H1 (cell line): ENCODE measurements at regions not wholly inside any gene's neighbourhood (a gene's known extent, or its start where the extent isn't known, plus 50 kb on each side); places are given as distances from the start of the nearest gene placed in this dataset.

Experiments
- RFX5 ChIP-seq: IDR thresholded peaks from 2 replicates; pipeline ENCODE4 v1.6.1; 2011; ENCODE audit warnings: low read depth, low read length, improper control_type of control experiment, borderline replicate concordance
- TF ChIP-seq, protein P1 (sequence below): fragments of 300-600 bp; sonication (generic); IDR thresholded peaks from 2 replicates; pipeline ENCODE4 v1.7.1; 2012; ENCODE audit warnings: low read length, moderate library complexity, mild to moderate bottlenecking, inconsistent platforms; ENCODE audit not compliant: insufficient replicate concordance

DNA sequence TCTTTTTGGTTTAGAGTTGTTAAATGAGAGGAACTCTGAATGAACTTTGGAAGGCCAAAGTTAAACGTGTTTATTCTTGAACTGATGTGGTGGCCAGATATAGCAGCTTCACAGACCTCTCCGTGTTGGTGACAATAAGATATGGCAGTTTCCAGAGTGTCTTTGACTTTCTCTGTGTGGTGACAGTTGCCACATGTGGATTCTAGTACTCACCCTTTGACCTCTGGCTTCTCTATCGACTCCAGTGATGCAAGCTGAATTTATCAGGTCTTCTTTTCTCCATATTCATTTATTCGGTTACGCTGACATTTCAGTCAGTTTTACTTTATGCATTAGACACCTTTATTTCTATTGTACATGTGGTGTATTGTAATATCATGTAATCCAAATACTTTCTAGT, 1469.5 kb downstream of the SLITRK1 start (continued):
- TF ChIP-seq, protein P1, sequence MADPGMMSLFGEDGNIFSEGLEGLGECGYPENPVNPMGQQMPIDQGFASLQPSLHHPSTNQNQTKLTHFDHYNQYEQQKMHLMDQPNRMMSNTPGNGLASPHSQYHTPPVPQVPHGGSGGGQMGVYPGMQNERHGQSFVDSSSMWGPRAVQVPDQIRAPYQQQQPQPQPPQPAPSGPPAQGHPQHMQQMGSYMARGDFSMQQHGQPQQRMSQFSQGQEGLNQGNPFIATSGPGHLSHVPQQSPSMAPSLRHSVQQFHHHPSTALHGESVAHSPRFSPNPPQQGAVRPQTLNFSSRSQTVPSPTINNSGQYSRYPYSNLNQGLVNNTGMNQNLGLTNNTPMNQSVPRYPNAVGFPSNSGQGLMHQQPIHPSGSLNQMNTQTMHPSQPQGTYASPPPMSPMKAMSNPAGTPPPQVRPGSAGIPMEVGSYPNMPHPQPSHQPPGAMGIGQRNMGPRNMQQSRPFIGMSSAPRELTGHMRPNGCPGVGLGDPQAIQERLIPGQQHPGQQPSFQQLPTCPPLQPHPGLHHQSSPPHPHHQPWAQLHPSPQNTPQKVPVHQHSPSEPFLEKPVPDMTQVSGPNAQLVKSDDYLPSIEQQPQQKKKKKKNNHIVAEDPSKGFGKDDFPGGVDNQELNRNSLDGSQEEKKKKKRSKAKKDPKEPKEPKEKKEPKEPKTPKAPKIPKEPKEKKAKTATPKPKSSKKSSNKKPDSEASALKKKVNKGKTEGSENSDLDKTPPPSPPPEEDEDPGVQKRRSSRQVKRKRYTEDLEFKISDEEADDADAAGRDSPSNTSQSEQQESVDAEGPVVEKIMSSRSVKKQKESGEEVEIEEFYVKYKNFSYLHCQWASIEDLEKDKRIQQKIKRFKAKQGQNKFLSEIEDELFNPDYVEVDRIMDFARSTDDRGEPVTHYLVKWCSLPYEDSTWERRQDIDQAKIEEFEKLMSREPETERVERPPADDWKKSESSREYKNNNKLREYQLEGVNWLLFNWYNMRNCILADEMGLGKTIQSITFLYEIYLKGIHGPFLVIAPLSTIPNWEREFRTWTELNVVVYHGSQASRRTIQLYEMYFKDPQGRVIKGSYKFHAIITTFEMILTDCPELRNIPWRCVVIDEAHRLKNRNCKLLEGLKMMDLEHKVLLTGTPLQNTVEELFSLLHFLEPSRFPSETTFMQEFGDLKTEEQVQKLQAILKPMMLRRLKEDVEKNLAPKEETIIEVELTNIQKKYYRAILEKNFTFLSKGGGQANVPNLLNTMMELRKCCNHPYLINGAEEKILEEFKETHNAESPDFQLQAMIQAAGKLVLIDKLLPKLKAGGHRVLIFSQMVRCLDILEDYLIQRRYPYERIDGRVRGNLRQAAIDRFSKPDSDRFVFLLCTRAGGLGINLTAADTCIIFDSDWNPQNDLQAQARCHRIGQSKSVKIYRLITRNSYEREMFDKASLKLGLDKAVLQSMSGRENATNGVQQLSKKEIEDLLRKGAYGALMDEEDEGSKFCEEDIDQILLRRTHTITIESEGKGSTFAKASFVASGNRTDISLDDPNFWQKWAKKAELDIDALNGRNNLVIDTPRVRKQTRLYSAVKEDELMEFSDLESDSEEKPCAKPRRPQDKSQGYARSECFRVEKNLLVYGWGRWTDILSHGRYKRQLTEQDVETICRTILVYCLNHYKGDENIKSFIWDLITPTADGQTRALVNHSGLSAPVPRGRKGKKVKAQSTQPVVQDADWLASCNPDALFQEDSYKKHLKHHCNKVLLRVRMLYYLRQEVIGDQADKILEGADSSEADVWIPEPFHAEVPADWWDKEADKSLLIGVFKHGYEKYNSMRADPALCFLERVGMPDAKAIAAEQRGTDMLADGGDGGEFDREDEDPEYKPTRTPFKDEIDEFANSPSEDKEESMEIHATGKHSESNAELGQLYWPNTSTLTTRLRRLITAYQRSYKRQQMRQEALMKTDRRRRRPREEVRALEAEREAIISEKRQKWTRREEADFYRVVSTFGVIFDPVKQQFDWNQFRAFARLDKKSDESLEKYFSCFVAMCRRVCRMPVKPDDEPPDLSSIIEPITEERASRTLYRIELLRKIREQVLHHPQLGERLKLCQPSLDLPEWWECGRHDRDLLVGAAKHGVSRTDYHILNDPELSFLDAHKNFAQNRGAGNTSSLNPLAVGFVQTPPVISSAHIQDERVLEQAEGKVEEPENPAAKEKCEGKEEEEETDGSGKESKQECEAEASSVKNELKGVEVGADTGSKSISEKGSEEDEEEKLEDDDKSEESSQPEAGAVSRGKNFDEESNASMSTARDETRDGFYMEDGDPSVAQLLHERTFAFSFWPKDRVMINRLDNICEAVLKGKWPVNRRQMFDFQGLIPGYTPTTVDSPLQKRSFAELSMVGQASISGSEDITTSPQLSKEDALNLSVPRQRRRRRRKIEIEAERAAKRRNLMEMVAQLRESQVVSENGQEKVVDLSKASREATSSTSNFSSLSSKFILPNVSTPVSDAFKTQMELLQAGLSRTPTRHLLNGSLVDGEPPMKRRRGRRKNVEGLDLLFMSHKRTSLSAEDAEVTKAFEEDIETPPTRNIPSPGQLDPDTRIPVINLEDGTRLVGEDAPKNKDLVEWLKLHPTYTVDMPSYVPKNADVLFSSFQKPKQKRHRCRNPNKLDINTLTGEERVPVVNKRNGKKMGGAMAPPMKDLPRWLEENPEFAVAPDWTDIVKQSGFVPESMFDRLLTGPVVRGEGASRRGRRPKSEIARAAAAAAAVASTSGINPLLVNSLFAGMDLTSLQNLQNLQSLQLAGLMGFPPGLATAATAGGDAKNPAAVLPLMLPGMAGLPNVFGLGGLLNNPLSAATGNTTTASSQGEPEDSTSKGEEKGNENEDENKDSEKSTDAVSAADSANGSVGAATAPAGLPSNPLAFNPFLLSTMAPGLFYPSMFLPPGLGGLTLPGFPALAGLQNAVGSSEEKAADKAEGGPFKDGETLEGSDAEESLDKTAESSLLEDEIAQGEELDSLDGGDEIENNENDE = no peak
- no peak for TF ChIP-seq RFX5
